HCT116 (cell line): ENCODE measurements at regions not wholly inside any gene's neighbourhood (a gene's known extent, or its start where the extent isn't known, plus 50 kb on each side); places are given as distances from the start of the nearest gene placed in this dataset.
"Not testable (repeated sequence)": the region's sequence is repeated elsewhere in the genome, so short reads cannot be mapped to it uniquely, and the experiment has no call there.

Experiments
- CBX3 ChIP-seq: IDR thresholded peaks from 2 replicates; pipeline ENCODE4 v1.6.1; 2012; ENCODE audit warnings: low read depth
- CEBPB ChIP-seq: IDR thresholded peaks from 2 replicates; pipeline ENCODE4 v1.6.1; 2012; ENCODE audit warnings: low read depth
- CTCF ChIP-seq, 3 experiments: fragments of 200-600 bp in 1 of 3; sonication (generic) in 1 of 3; IDR thresholded peaks in 2 of 3; conservative IDR thresholded peaks in 1 of 3; 2 replicates each; pipeline ENCODE4 v1.5.1; 2012 to 2017; ENCODE audit warnings: low read depth in 2 of 3, low read length in 2 of 3, antibody characterized with exemption in 1 of 3, borderline replicate concordance in 1 of 3, control low read depth in 1 of 3, mild to moderate bottlenecking in 1 of 3, mixed read lengths in 1 of 3, mixed run types in 1 of 3, moderate library complexity in 1 of 3; ENCODE audit not compliant: insufficient read depth in 1 of 3
- EGR1 ChIP-seq: IDR thresholded peaks from 2 replicates; pipeline ENCODE4 v1.6.1; 2012; ENCODE audit warnings: low read depth
- EZH2 ChIP-seq: fragments of 200-600 bp; sonication (generic); IDR thresholded peaks from 2 replicates; pipeline ENCODE4 v1.6.1; 2017; ENCODE audit warnings: antibody characterized with exemption, mixed run types
- EZH2phosphoT487 ChIP-seq: fragments of 200-600 bp; IDR thresholded peaks from 2 replicates; pipeline ENCODE4 v1.6.1; 2018; ENCODE audit warnings: antibody characterized with exemption, borderline replicate concordance
- POLR2A ChIP-seq: IDR thresholded peaks from 2 replicates; pipeline ENCODE4 v1.7.0; 2011; ENCODE audit warnings: borderline replicate concordance; ENCODE audit not compliant: insufficient read depth, insufficient read length; ENCODE audit errors: extremely low read depth
- RAD21 ChIP-seq: IDR thresholded peaks from 2 replicates; pipeline ENCODE4 v1.6.1; 2012; ENCODE audit warnings: low read depth, mild to moderate bottlenecking
- REST ChIP-seq: IDR thresholded peaks from 2 replicates; pipeline ENCODE4 v1.6.1; 2012; ENCODE audit warnings: low read depth
- SP1 ChIP-seq: IDR thresholded peaks from 2 replicates; pipeline ENCODE4 v1.6.1; 2012; ENCODE audit warnings: low read depth
- SRF ChIP-seq: IDR thresholded peaks from 2 replicates; pipeline ENCODE4 v1.6.1; 2012; ENCODE audit warnings: low read depth
- TCF7L2 ChIP-seq: IDR thresholded peaks from 2 replicates; pipeline ENCODE4 v1.7.0; 2011; ENCODE audit warnings: borderline replicate concordance, inconsistent platforms; ENCODE audit not compliant: insufficient read depth, insufficient read length; ENCODE audit errors: extremely low read depth
- ZBTB33 ChIP-seq: IDR thresholded peaks from 2 replicates; pipeline ENCODE4 v1.6.1; 2011; ENCODE audit warnings: mild to moderate bottlenecking, low read length, moderate library complexity; ENCODE audit not compliant: insufficient replicate concordance; ENCODE audit errors: extremely low read depth
- ZFX ChIP-seq: fragments of 450-650 bp; IDR thresholded peaks from 2 replicates; pipeline ENCODE4 v1.6.1; 2017

- not testable (repeated sequence) for TF ChIP-seq TCF7L2; CTCF (IDR thresholded peaks at IDR 0.05 in 2 of 3, conservative IDR thresholded peaks at IDR 0.05 in 1 of 3; ENCODE audit: borderline replicate concordance in 1 of 3, insufficient read depth in 1 of 3, low read depth in 2 of 3, low read length in 2 of 3); EZH2phosphoT487; EZH2; CBX3; ZFX; CEBPB; ZBTB33; EGR1; RAD21; SRF; REST; SP1; POLR2A
Observed at GRCh38 chr5:34180940-34181614, 138.1 kb upstream of the C1QTNF3 start.
